Fibroblast of villous mesenchyme (primary cell): ENCODE measurements at regions not wholly inside any gene's neighbourhood (a gene's known extent, or its start where the extent isn't known, plus 50 kb on each side); places are given as distances from the start of the nearest gene placed in this dataset.

Source experiments
- DNase-seq: peaks from one replicate; pipeline ENCODE4 v3.0.0-alpha.2; 2010; ENCODE audit warnings: low read depth
- H3K4me3 ChIP-seq: 2 replicates; pipeline ENCODE4 v1.5.1; 2011; ENCODE audit warnings: low read depth, mild to moderate bottlenecking, low read length
- CTCF ChIP-seq: IDR thresholded peaks from 2 replicates; pipeline ENCODE4 v1.5.1; 2012; ENCODE audit warnings: low read depth, mild to moderate bottlenecking, low read length; ENCODE audit not compliant: insufficient read depth

DNA sequence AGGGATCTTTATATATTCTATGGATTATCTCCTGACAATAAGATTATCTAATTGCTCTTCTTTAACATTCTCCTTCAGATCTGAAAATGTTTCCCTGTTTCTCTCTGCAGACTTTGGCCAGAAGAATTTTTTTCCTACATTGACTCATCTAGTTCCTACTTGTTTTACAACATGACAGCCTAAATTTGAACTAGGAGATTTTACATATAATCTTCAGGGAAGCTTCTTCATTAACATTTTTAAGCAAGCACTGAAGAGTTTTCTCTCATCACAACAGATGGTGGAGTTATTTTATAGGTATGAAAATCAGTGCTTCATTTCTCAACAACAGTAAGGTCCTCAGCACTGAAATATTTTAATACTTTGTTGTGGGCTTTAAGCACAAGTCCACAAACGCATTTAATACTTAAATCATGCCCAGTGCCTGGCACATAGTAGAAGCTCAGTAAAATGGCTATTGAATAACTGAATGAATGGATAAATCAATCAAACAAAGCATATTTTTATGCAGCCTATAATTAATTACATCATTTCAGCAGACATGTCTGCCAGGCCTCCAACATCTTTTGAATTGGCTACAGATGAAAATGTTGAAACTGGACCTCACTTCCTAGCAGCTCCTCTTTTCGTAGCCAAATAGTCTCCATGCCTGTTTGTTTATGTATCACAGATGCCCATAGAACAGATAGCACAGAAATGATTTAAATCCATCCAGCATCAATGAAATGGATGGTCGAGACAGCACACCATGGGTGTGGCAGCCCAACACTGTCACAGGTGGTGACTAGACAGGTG lies 117.3 kb upstream of the POU2AF2 start:
- no peak for DNase-seq
- TF ChIP-seq CTCF: no peak
- no peak overlapping the region for H3K4me3 ChIP-seq

- no peak overlapping the region for H3K4me3 ChIP-seq
- no peak for DNase-seq
- TF ChIP-seq CTCF: no peak
Measured at GRCh38 chr11:111124724-111125123, 120.8 kb upstream of the POU2AF2 start.

- TF ChIP-seq CTCF: no peak
- no peak overlapping the region for H3K4me3 ChIP-seq
- no peak for DNase-seq
Measured at GRCh38 chr11:111123463-111124398, 121.8 kb upstream of the POU2AF2 start.

- H3K4me3 ChIP-seq: no peak overlapping the region
- TF ChIP-seq CTCF: no peak
- no peak for DNase-seq
Measured at GRCh38 chr11:111120696-111121302, 124.7 kb upstream of the POU2AF2 start.

DNA sequence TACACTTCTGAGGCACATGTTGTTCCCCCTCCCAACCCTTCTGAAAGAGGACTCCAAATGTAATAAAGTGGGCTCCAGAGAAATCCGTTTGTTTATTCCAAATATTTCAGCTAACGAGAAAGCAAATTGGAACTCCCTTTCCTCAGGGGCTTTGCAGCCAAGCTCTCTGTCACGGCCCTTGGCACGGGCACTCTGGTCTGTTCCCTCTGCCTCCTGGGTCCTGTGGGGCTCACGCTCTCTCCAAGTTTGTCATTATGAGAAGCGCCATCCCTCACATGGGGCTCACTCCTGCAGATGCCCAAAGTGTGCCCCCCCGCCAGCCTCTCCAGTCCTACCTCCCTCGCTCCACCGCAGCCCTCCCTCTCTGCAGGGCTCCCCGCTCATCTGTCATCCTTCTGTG lies 125.4 kb upstream of the POU2AF2 start:
- no peak for TF ChIP-seq CTCF
- H3K4me3 ChIP-seq: no peak overlapping the region
- no peak for DNase-seq

DNA sequence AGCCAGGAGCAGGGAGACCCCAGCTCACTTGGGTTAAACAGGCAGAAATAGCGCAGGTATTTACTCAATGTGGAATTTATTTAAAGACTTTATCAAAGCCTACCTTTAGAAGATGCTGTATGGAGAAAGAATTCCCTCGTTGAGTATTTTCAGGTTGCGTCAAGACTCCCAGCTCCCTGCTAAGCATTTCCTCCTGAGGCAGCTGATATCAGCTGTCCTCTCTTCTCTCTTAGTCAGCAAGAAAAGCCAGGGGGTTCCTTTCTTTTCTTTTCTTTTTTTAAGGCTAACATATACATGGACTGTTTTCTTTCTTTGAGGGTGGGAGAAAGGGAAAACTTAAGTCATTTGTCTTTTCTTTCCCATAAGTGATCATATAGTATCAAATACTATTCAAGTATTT lies 125.8 kb upstream of the POU2AF2 start:
- TF ChIP-seq CTCF: no peak
- no peak for DNase-seq
- no peak overlapping the region for H3K4me3 ChIP-seq
